Upper lobe of left lung (tissue), 4 donors: ENCODE measurements at regions not wholly inside any gene's neighbourhood (a gene's known extent, or its start where the extent isn't known, plus 50 kb on each side); places are given as distances from the start of the nearest gene placed in this dataset.

Experiments
- EP300 ChIP-seq, 4 donors: sonication (generic); formaldehyde crosslinking; IDR thresholded peaks; one replicate each; pipeline ENCODE4 v1.5.1; 2017; ENCODE audit warnings: antibody characterized with exemption in 4 of 4, control low read depth in 2 of 4
- POLR2A ChIP-seq, 4 donors: fragments of 450-650 bp; IDR thresholded peaks; one replicate each; pipeline ENCODE4 v1.5.1; 2016 to 2017; ENCODE audit warnings: antibody characterized with exemption in 4 of 4, mild to moderate bottlenecking in 2 of 4
- POLR2AphosphoS5 ChIP-seq, 2 donors: sonication (generic); formaldehyde crosslinking; IDR thresholded peaks; one replicate each; pipeline ENCODE4 v1.5.1; 2017; ENCODE audit warnings: antibody characterized with exemption in 2 of 2
- TF ChIP-seq, protein P1 (sequence below), 6 experiments: fragments of 450-650 bp in 4 of 6; fragments of 200-600 bp in 2 of 6; sonication (generic) in 2 of 6; IDR thresholded peaks; one replicate each; pipeline ENCODE4 v1.5.1; 2016 to 2019; ENCODE audit warnings: antibody characterized with exemption in 6 of 6

DNA sequence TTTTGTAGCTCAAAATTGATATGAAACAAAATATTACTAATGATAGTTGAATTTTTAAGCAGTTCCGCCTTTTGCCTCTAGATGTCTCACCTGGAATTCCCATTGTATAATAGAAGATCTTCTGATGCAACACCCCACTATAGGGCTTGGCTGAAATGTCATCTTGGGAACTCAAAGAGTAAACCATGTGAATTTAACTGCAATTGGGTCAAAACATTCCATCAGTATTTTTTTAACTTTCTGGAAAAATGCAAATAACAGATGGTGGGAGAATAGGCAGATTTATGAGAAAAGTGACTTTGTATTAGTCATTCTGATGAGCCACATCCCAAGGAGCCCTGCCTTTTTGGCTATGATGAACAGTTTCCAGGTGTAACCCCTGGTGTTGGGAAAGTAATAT lies 489.9 kb downstream of the NYAP2 start:
- TF ChIP-seq, protein P1, sequence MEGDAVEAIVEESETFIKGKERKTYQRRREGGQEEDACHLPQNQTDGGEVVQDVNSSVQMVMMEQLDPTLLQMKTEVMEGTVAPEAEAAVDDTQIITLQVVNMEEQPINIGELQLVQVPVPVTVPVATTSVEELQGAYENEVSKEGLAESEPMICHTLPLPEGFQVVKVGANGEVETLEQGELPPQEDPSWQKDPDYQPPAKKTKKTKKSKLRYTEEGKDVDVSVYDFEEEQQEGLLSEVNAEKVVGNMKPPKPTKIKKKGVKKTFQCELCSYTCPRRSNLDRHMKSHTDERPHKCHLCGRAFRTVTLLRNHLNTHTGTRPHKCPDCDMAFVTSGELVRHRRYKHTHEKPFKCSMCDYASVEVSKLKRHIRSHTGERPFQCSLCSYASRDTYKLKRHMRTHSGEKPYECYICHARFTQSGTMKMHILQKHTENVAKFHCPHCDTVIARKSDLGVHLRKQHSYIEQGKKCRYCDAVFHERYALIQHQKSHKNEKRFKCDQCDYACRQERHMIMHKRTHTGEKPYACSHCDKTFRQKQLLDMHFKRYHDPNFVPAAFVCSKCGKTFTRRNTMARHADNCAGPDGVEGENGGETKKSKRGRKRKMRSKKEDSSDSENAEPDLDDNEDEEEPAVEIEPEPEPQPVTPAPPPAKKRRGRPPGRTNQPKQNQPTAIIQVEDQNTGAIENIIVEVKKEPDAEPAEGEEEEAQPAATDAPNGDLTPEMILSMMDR (IDR thresholded peaks at IDR 0.05), result peak; percentile 47 to 78 (median 68)
- TF ChIP-seq POLR2A (IDR thresholded peaks at IDR 0.05) (no peak), POLR2AphosphoS5 (IDR thresholded peaks at IDR 0.05) (no peak), EP300 (IDR thresholded peaks at IDR 0.05) (no peak)
